Natural killer cell (primary cell): ENCODE measurements at regions not wholly inside any gene's neighbourhood (a gene's known extent, or its start where the extent isn't known, plus 50 kb on each side); places are given as distances from the start of the nearest gene placed in this dataset.

Experiments
- ATAC-seq, 3 donors: fragments of 150-1000 bp in 2 of 3; fragments of 200-7000 bp in 1 of 3; cut with Tn5 transposase; 1 replicate in 1 of 3; 2 replicates in 2 of 3; pipeline ENCODE4 v1.10.0; 2021; ENCODE audit warnings: mild to moderate bottlenecking in 2 of 3, moderate library complexity in 2 of 3
- DNase-seq, 2 donors: peaks; one replicate each; pipeline versions ENCODE4 v3.0.0 to v3.0.0-alpha.2; 2013 to 2021; ENCODE audit warnings: mixed read lengths in 1 of 2
- H3K27ac ChIP-seq: one replicate; pipeline ENCODE4 v1.5.1; 2013; ENCODE audit warnings: mild to moderate bottlenecking, low read length
- H3K27me3 ChIP-seq: one replicate; pipeline ENCODE4 v1.6.1; 2013; ENCODE audit warnings: low read length; ENCODE audit not compliant: control insufficient read depth, insufficient read depth
- H3K36me3 ChIP-seq: one replicate; pipeline ENCODE4 v1.6.1; 2013; ENCODE audit warnings: low read length; ENCODE audit not compliant: control insufficient read depth, insufficient read depth
- H3K4me1 ChIP-seq: one replicate; pipeline ENCODE4 v1.6.1; 2013; ENCODE audit warnings: low read length; ENCODE audit not compliant: control insufficient read depth, insufficient read depth
- H3K4me3 ChIP-seq: one replicate; pipeline ENCODE4 v1.5.1; 2013; ENCODE audit warnings: low read length
- H3K9me3 ChIP-seq: one replicate; pipeline ENCODE4 v1.6.1; 2013; ENCODE audit warnings: low read length; ENCODE audit not compliant: control insufficient read depth, insufficient read depth
- H3K27ac Mint-ChIP-seq, 2 donors: one replicate each; pipeline ENCODE4 v1.8.0; 2022; ENCODE audit warnings: mild to moderate bottlenecking in 2 of 2, mixed read lengths in 2 of 2, moderate library complexity in 1 of 2
- H3K27me3 Mint-ChIP-seq, 2 donors: one replicate each; pipeline ENCODE4 v1.8.0; 2022; ENCODE audit warnings: low read depth in 2 of 2, mixed read lengths in 2 of 2
- H3K36me3 Mint-ChIP-seq: one replicate; pipeline ENCODE4 v1.8.0; 2022; ENCODE audit warnings: mixed read lengths
- H3K4me1 Mint-ChIP-seq, 2 donors: one replicate each; pipeline ENCODE4 v1.8.0; 2022; ENCODE audit warnings: mixed read lengths in 2 of 2
- H3K4me3 Mint-ChIP-seq: one replicate; pipeline ENCODE4 v1.8.0; 2022; ENCODE audit warnings: mild to moderate bottlenecking, moderate library complexity, mixed read lengths
- H3K9me3 Mint-ChIP-seq, 2 donors: one replicate each; pipeline ENCODE4 v1.8.0; 2022; ENCODE audit warnings: mixed read lengths in 2 of 2
- CTCF ChIP-seq: fragments of 200-600 bp; IDR thresholded peaks from one replicate; pipeline ENCODE4 v1.8.0; 2022; ENCODE audit warnings: antibody characterized with exemption
- WGBS: methylation state at CpG from one replicate; pipeline ENCODE4 v1.1.7; 2013; ENCODE audit warnings: missing lambda C conversion rate; ENCODE audit not compliant: insufficient coverage; 5-methylcytosine and 5-hydroxymethylcytosine counted together
- intact Hi-C: fragments of 100-400 bp; cut with micrococcal nuclease; formaldehyde crosslinking; loops from one replicate; pipeline ENCODE4 v1.14.2; 2022

GRCh38 chr13:34254366-34254765 lies 436.4 kb downstream of the RFC3 start:
- peaks cover 0 to 4% of the 10 kb centered on the region in 2 donors for H3K4me1 Mint-ChIP-seq

GRCh38 chr13:34255711-34256110 lies 437.8 kb downstream of the RFC3 start:
- no peak overlapping the region for H3K27ac Mint-ChIP-seq
- H3K9me3 Mint-ChIP-seq = peaks cover 19 to 25% of the 10 kb centered on the region in 2 donors
- Histone ChIP-seq H3K4me3 (no peak overlapping the region), H3K4me1 (no peaks in the 10 kb centered on the region), H3K36me3 (no peaks in the 10 kb centered on the region), H3K27me3 (no peaks in the 10 kb centered on the region), H3K9me3 (no peaks in the 10 kb centered on the region), H3K27ac (no peak overlapping the region)
- H3K4me3 Mint-ChIP-seq = no peak overlapping the region
- TF ChIP-seq CTCF = no peak
- WGBS = 85% methylated on average over 3 of the region's 3 CpGs
- ATAC-seq (no peak), DNase-seq (no peak)
- H3K36me3 Mint-ChIP-seq = no peaks in the 10 kb centered on the region
- H3K4me1 Mint-ChIP-seq = peaks cover 0 to 4% of the 10 kb centered on the region in 2 donors
- intact Hi-C loops = no loop called here
- H3K27me3 Mint-ChIP-seq = no peaks in the 10 kb centered on the region

More at GRCh38 chr13:34254366-34254765, 436.4 kb downstream of the RFC3 start:
- H3K4me3 Mint-ChIP-seq = no peak overlapping the region
- no peaks in the 10 kb centered on the region for H3K36me3 Mint-ChIP-seq
- intact Hi-C loops = no loop called here
- TF ChIP-seq CTCF = no peak
- no peak overlapping the region for H3K27ac Mint-ChIP-seq
- ATAC-seq (no peak), DNase-seq (no peak)
- H3K9me3 Mint-ChIP-seq = peaks cover 17 to 22% of the 10 kb centered on the region in 2 donors
- Histone ChIP-seq H3K9me3 (no peaks in the 10 kb centered on the region), H3K27ac (no peak overlapping the region), H3K4me1 (no peaks in the 10 kb centered on the region), H3K36me3 (no peaks in the 10 kb centered on the region), H3K27me3 (no peaks in the 10 kb centered on the region), H3K4me3 (no peak overlapping the region)
- no peaks in the 10 kb centered on the region for H3K27me3 Mint-ChIP-seq

GRCh38 chr13:34256236-34256635 lies 438.3 kb downstream of the RFC3 start:
- ATAC-seq = no peak

More at GRCh38 chr13:34256236-34256635, 438.3 kb downstream of the RFC3 start:
- no peak overlapping the region for H3K4me3 ChIP-seq
- Mint-ChIP-seq H3K9me3 (peaks cover 19 to 23% of the 10 kb centered on the region in 2 donors), H3K36me3 (no peaks in the 10 kb centered on the region), H3K4me1 (peaks cover 0 to 4% of the 10 kb centered on the region in 2 donors), H3K27me3 (no peaks in the 10 kb centered on the region), H3K27ac (no peak overlapping the region), H3K4me3 (no peak overlapping the region)
- no peak overlapping the region for H3K27ac ChIP-seq
- H3K36me3 ChIP-seq = no peaks in the 10 kb centered on the region
- H3K27me3 ChIP-seq = no peaks in the 10 kb centered on the region
- H3K9me3 ChIP-seq = no peaks in the 10 kb centered on the region
- 6% methylated on average over 2 of the region's 2 CpGs for WGBS
- no peak for TF ChIP-seq CTCF
- intact Hi-C loops = no loop called here
- DNase-seq = no peak
- no peaks in the 10 kb centered on the region for H3K4me1 ChIP-seq
